NCI-H2107 (cell line): ENCODE measurements at regions not wholly inside any gene's neighbourhood (a gene's known extent, or its start where the extent isn't known, plus 50 kb on each side); places are given as distances from the start of the nearest gene placed in this dataset.

Source experiments
- DNase-seq: peaks from one replicate; lab custom pipeline; 2025; lab: John Stamatoyannopoulos, UW

DNA sequence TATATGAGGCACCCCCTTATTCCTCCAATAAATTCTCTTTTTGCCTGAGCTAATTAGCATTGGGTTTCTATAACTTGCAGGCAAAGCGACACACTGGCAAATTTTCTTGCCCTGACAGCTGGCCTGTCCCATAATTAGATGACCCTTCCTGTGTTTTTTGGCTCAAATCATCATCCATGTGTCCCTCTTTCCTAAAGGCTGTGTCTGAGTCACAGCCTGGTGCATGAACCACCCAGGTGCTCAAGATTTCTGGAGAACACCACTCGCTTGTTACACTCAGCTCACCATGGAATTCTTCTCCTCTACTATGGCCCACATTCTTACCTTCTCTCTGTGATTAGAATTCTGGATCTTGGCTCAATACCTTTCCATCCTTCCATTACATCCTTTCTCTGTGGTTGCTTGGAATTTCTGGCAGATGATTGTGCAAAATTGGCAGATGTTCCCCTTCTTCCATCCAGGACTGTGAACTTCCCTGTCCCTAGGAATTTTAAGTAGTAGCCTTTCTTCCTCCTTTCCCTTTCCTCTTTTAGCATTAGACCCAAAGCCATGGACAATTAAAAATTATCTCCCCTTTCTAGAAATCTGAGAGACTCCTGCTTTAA is 116.0 kb upstream of the ANKRD1 start:
- DNase-seq, result no peak

DNA sequence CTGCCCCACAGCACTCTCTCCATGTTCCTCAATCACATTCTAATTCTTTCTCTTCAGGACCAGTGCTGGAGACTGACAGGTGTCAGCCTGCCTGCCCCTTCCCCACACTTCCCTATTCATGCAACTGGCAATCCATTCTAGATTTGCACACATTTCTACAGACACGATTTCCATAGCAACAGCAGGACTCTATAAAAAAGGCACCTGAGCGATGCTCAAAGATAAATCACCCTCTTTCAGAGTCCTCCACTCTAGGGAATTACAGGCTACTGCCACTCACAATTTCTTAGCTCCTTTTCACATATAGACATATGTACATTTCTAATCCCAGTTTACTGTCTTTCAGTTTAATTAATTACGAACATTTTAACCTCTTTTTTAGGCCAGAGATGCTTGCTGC is 118.1 kb upstream of the ANKRD1 start:
- DNase-seq, result no peak

DNA sequence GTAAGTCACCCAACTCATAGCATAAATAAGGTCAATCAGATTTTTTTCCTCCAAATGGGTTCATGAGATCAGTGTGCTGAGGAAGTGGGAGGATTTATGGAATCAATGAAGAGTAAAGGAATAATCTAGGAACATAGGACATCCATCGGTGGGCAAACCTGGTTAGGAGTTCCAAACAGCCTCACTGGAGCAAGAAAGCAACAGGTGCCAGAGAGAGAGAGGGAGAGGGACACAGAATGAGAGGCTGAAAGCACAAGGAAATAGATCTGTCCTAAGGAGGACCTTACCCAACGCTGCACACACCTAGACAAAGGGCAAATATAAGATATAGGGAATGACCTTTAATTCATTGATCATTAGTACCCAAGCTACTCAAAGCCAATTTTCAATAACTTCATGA is 119.5 kb upstream of the ANKRD1 start:
- DNase-seq, result no peak

DNA sequence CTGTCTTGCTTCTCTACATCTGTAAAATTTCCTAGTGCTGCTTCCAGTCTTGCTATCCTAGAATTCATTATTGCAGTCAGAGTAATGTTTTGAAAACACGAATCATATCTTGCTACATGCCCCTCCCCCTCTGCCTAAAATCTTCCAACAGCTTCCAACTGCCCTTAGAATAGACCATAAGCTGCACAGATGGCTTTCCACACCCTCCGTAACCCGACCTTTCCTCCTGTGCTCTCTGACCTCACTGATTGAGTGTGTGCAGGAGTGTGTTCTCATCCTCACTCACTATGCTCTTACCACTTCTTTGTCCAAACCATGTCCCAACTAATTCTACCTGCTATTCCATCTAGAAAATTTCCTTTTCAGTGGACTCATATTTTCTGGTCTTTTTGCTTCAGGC is 121.2 kb upstream of the ANKRD1 start:
- DNase-seq, result no peak

DNA sequence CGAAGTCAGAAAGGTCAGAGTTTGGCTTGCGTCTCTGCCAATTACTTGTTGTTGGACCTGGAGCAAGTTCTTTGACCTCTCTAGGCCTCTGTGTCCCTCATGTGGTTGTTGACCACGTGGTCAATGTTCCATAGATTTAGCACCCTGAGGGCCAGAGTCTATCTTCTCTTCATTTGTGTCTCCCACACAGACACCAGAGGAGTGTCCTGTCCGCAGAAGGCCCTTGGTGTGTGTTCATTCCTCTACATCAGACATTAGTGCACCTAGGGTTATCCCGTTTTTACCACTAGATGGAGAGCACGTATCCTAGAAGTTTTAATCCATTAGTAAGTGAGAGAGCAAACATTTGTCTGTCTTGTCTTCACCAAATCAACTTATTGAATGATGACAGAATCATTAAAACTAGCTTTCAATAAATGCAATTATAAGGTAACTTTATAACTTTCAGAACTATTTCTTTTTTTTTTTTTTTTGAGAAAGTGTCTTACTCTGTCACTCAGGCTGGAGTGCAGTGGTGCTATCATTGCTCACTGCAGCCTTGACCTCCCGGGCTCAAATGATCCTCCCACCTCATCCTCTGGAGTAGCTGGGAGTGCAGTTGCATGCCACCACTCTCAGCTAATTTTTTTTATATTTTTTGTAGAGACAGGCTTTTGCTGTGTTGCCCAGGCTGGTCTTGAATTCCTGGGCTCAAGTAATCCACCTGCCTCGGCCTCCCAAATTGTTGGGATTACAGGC is 122.5 kb upstream of the ANKRD1 start:
- DNase-seq, result no peak

DNA sequence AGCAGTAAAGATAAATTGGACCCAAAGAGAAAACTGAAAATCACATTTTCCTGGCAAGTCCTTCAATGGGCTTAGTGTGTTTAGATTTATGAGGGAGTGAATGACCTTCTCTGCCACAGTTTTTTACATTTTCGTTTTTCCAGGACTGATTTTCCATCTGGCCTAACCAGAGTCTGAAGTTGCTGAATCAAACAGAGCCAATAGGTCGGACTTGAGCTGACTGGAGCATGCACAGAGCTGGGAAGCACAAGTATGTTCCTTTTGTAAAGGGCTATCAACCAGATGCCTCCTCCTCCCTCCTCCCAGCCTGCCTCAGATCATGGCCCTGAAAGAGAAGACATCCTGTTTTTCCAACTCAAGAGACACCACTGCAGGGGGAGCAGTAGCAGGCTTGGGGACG is 126.0 kb upstream of the ANKRD1 start:
- DNase-seq, result no peak

DNA sequence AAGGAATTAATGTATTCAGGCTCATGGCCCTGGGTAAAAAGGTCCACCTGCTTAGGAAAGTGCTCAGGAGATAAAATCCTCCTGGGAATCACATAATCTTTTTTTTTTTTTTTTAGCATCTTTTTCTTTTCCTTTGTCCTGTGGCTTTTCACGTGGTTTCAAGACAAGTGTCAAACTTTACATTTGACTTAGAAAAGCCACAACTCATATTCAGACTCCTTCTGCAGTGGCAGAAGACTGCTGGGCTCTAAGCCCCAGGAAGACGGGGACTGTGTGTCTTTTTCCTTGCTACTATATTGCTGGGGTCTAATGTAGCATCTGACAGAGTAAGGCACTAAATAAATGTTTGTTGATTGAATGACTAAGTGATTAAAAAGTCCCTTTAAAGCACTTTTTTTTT is 127.5 kb upstream of the ANKRD1 start:
- DNase-seq, result no peak

DNA sequence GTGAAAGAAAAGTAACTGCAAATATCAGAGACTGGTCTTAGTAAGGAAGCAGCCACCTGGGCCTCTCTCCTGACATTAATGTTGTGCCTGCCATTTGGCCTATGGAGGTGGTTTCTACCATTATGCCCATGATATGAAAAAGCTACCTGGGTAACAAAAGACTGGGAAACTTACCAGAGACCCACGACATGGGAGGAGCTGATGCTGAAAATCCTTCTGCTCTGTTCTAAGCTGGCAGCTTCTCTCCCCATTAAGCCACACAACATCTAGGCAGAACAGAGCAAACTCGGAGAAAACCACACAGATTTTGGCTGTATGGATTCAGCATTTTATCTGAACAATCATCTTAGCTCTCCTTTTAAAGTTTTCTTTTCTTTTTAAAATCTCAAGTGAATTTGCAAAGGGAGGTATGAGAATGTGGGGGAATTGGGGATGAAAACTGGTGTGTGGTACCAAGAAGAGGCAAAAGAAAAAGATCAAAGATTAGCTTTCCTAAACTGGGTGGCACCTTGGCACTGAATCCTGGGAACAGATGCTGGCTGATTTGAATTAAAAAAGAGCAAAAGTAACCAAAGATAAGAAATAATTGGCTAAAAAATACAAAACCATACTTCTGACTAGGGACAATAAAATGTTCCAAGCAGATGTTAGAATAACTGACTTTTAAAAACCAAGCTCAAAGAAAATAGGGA is 128.6 kb upstream of the ANKRD1 start:
- no peak for DNase-seq

DNA sequence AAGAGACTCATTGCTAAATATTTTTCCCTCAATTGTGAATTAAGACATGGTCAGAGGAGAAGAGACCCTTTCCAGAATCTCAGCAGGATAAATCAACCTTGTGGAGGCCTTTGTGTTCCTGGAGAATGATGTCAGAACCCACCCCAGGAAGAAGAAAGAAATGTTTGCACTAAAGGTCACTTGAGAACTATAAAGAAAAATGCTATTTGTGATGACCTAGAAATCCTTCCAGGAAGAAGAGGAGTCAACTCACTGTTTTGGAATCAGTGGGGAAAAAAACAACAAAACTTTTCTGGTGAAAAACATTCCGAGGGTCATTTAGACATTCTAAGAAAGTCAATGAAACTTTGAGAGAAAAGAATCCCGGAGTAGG is 129.1 kb upstream of the ANKRD1 start:
- no peak for DNase-seq

DNA sequence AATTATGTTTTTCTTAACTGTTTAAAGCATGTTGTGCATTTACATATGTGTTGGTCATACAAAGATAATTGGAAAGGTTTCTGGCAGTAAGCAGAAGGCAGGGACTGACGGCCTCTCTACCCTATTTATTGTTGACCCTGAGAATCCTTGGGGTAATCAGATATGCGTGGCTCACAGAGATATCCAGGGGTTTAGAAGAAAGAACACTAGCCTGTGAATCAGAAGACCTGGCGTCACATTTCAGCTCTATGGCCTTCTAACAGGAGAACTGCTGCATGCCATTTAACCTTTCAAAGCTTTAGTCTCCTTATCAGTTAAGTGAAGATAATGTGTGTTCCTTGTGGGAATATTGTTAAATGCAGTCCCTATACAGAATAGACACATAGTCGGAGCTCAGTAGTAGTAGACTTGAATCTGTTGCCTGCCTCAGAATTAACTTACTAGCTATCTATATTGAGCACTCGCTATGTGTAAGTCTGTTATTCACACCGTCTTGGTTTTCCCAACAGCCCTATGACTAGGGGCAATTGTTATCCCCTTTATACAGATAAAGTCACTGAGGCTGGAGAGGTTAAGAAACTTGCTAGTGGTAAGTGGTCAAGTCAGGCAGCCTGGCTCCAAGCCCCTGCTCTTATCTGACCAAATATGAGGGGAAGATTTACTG is 129.6 kb upstream of the ANKRD1 start:
- DNase-seq, result no peak

DNA sequence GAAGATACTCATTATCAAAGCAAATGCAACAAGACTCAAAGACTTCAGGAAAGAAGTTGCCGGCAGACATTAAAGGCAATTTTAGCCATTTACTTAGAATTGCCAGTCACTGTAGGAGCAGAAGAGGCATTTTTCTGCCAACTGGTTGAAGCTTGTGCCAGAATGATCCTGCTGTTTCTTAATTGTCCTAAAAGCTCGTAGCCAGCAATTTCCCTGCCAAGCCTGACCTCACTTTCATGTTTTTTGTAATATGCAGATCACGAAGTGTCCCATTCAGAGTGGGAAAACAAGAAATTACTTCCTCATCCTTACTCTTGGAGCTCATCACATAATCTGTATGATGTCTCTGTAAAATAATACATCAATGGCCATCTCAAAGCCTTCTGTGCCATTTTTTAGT is 130.9 kb upstream of the ANKRD1 start:
- DNase-seq, result no peak

DNA sequence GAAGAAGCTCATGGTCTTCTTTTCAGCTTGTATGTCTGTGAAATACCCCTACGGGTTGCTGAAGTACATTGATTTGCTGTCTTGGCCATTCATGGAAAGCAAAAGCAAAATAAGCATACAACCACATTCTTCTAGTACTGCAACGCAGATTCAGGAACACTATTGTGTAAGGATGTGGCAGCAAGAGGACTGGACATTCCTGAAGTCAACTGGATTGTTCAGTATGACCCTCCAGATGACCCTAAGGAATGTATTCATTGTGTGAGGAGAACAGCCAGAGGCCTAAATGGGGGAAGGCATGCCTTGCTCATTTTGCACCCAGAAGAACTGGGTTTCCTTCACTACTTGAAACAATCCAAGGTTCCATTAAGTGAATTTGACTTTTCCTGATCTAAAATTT is 133.4 kb upstream of the ANKRD1 start:
- DNase-seq, result no peak

DNA sequence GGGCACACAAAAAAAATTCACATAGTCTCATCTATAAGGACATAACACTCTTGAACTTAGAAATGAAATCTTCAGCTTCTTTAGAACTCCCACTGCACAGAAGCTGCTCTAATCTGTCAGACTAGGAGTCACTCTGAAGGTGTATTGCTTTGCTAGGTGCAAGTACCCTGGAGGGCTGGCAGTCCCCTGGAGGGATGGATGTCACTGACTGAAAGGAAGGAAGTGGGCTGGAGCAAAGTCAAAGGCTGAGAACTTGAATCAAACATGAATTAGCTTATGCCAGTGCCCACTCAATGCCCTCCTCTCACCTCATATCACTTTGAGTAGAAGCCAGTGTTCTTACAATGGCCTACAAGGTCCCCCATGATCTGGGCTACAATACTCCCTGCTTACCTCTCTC is 140.3 kb upstream of the ANKRD1 start:
- no peak for DNase-seq

DNA sequence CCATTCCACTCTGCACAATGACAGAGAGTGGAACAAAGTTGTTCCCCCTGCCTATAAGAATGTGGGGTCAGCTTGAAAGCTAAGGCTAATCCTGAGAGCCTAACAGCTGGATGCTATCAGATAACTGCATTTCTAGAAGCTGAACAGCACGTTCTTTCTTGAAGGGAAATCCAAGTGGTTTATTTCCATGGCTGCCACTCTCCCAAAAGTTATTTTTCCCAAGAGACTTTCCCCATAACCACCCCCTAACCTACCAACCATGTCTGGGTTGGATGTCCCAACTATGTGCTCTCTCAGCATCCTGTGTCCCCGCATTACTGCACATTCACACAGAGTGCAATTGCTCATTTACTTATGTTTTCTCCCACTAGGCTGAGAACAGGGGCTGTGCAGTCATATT is 140.7 kb upstream of the ANKRD1 start:
- no peak for DNase-seq

DNA sequence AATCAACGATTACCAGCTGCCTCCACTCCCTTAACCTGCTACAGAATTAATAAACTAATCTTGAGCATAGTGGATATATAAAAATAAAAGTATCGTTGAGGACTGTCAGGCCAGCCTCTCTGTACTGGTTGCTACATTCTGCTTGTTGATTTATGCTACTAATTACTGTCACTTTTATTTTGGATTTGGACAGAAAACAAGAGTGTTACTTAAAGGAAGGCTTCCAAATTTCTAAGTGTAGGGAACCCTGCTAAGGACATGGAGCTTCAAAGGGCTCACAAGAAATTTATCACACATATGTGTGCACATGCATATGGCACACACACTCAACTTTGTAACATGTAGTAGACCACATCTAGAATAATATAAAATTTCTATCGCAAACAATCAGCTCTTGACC is 141.2 kb upstream of the ANKRD1 start:
- DNase-seq, result no peak

DNA sequence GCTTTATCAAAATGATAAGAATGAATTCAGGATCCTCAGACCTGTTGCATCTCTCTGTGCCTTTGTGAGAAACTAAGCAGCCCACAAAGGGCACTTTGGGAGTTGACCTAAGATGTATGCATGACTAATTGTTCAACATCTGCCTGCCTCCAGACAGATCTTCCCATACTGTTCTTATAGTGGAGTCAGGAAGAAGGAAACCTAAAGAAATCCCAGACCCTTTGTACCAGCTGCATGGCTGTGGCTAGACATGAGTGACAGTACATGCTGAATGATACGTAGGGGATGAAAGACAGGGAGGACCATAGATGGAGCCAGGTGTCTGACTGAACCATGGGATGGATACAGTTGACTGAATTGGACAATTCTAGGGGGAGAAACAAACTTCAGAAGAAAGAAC is 148.7 kb upstream of the PCGF5 start:
- DNase-seq, result no peak

DNA sequence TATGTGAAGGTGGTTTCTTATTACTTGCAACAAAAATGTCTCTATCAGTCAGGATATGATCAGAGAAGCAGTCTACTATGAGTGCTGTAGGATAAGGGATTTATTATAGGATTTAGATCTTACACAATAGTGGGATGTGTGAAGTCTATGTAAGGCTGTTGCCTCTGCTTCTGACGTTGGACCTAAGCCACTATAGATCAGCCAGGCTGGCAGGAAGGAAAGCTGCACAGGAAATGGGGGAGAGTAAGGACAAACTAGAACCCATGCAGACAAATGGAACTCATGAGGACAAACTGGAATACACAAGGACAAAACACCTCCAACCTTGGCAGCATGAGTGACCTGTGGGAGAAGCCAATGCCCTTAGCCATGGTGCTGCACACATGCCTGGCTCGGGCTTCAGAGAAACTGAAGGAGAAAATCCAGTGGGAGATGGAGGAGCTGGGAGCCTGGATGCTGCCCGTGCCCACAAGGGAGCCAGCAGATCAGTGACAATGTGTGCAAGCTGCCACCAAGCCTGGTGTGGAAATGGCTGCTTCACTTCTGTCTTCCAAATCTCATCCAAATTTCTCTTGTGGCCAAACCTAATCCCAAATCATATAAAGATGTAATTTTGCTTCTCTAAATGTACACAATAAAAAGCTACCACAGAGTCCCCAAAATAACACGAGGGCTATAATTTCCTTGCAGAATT is 147.0 kb upstream of the PCGF5 start:
- no peak for DNase-seq

DNA sequence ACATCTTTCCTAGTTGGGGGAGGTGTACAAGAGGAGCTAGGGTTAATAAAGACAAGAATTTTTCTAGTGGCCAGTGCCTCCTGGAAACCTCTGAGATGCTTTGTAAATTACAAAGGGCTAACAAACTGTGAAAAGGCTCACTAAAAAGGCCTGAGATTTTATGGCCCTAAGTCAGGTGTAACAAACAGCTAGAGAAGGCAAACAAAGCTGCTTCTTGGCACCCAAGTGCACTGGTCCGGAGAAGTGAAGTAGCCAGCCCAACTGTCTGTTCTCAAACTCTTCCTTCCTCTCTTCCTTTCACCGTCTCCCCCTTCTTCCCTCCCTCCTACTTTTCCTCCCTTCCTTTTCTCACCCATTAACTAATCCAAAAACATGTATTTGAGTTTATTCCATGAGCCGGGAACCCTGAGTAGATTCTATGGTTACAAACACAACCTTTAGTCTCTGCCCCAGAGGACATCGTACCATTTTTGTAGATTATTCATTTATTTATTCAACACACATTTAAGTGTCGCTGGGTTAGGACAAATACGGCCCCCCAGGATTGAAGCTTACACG is 143.4 kb upstream of the PCGF5 start:
- no peak for DNase-seq

DNA sequence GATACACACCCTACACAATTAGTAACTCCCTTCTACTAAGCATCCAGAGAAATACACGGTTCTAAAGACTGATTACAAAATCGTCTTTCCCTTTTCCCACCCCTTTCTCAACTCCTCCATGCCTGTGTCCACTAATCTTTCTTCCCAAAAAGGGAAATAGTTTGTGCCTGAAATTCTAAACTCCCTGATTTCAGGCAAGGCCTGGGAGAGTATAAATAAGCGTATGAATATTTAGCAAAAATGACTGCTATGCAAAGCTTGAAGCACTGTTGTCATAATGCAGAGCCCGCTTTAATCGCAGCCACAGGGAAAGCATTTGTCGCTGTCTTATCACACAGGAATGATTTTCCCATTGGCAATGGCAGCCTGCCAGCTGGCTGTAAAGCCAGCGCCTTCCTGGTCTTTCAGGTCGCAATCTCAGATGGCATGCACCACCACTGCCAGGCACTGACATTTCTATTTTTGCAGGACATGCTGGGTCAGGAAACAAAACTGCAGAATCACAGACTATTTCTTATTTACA is 142.9 kb upstream of the PCGF5 start:
- no peak for DNase-seq

DNA sequence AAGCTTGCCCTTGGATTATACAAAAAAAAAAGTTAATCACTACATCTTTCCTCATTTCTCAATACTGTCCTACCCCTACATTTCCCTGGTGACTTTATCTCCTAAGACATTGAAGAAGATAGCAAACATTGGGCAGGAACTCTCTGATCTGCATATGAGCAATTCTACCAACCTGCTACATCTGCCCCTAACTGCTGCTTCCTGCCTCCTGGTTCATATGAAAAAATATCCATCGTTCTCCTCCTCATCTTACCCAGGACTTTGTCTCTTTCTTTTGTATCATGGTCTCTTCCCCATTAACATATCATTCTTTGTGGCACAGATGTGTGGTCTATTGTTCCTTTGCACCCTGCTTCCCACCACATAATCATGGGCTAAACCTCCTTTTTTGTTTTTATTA is 139.7 kb upstream of the PCGF5 start:
- no peak for DNase-seq

DNA sequence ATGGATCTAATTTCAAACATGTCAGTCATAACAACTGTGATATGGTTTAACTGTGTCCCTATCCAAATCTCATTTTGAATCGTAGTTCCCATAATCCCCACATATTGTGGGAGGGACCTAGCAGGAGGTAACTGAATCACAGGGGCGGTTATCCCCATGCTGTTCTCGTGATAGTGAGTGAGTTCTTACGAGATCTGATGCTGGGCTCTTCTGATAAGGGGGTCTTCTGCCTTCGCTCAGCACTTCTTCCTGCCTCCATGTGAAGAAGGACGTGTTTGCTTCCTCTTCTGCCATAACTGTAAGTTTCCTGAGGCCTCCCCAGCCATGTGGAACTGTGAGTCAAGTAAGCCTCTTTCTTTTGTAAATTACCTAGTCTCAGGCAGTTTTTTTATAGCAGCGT is 138.0 kb upstream of the PCGF5 start:
- DNase-seq, result no peak
